Caco-2 (cell line): ENCODE measurements at regions not wholly inside any gene's neighbourhood (a gene's known extent, or its start where the extent isn't known, plus 50 kb on each side); places are given as distances from the start of the nearest gene placed in this dataset.

Source experiments
- BruUV-seq: library from RNA; stranded (reverse); fragments of 400-500 nt; replicated peaks from 2 replicates; lab custom pipeline; 2021; lab: Mats Ljungman, UMichigan
- CTCF ChIA-PET: fragments of 300-600 bp; sonication (Branson Sonifier 250); formaldehyde crosslinking; loops from one replicate; lab custom pipeline; 2022; ENCODE audit warnings: antibody characterized with exemption; lab: Charles Lee
- POLR2A ChIA-PET: fragments of 300-600 bp; sonication (Branson Sonifier 250); formaldehyde crosslinking; loops from one replicate; lab custom pipeline; 2022; ENCODE audit warnings: antibody characterized with exemption; lab: Charles Lee
- DNase-seq, 2 experiments: peaks; one replicate each; pipeline versions ENCODE4 v3.0.0 to v3.0.0-alpha.2; 2020 to 2022
- H3K27me3 ChIP-seq: replicated peaks from 2 replicates; pipeline ENCODE4 v1.6.0; 2011; ENCODE audit warnings: low read length; ENCODE audit not compliant: control insufficient read depth, insufficient read depth
- H3K36me3 ChIP-seq: 2 replicates; pipeline ENCODE4 v1.5.1; 2011; ENCODE audit warnings: low read length; ENCODE audit not compliant: control insufficient read depth, insufficient read depth
- H3K4me1 ChIP-seq: fragments of 250-450 bp; sonication (Bioruptor Pico); 2 replicates; pipeline ENCODE4 v1.5.1; 2020; ENCODE audit warnings: mild to moderate bottlenecking
- H3K4me3 ChIP-seq: 2 replicates; pipeline ENCODE4 v1.5.1; 2011; ENCODE audit warnings: low read depth, mild to moderate bottlenecking, control low read depth, low read length
- H3K9me3 ChIP-seq: fragments of 250-450 bp; sonication (Bioruptor Pico); 2 replicates; pipeline ENCODE4 v1.5.1; 2020; ENCODE audit warnings: mild to moderate bottlenecking, moderate library complexity
- H3K27ac Mint-ChIP-seq: one replicate; pipeline ENCODE4 v1.8.0; 2022; ENCODE audit warnings: mixed read lengths; ENCODE audit not compliant: unreplicated experiment
- H3K27me3 Mint-ChIP-seq: one replicate; pipeline ENCODE4 v1.8.0; 2022; ENCODE audit warnings: mixed read lengths; ENCODE audit not compliant: insufficient read depth, unreplicated experiment
- H3K36me3 Mint-ChIP-seq: one replicate; pipeline ENCODE4 v1.8.0; 2022; ENCODE audit warnings: mild to moderate bottlenecking, mixed read lengths; ENCODE audit not compliant: insufficient read depth, unreplicated experiment
- H3K4me1 Mint-ChIP-seq: one replicate; pipeline ENCODE4 v1.8.0; 2022; ENCODE audit warnings: low read depth, mixed read lengths; ENCODE audit not compliant: unreplicated experiment
- H3K4me3 Mint-ChIP-seq: one replicate; pipeline ENCODE4 v1.8.0; 2022; ENCODE audit warnings: mild to moderate bottlenecking, moderate library complexity, mixed read lengths; ENCODE audit not compliant: unreplicated experiment
- H3K9me3 Mint-ChIP-seq: one replicate; pipeline ENCODE4 v1.8.0; 2022; ENCODE audit warnings: mixed read lengths; ENCODE audit not compliant: unreplicated experiment
- CTCF ChIP-seq, 2 experiments: fragments of 200-600 bp in 1 of 2; IDR thresholded peaks; 1 replicate in 1 of 2; 2 replicates in 1 of 2; pipeline versions ENCODE4 v1.5.1 to v1.8.0; 2011 to 2022; ENCODE audit warnings: antibody characterized with exemption in 1 of 2, control low read depth in 1 of 2, inconsistent platforms in 1 of 2, low read depth in 1 of 2, low read length in 1 of 2, mild to moderate bottlenecking in 1 of 2, moderate library complexity in 1 of 2; ENCODE audit not compliant: insufficient read depth in 1 of 2, severe bottlenecking in 1 of 2, unreplicated experiment in 1 of 2
- intact Hi-C: fragments of 100-400 bp; cut with micrococcal nuclease; formaldehyde crosslinking; loops from one replicate; pipeline ENCODE4 v1.10.0; 2022; ENCODE audit not compliant: unreplicated experiment

- Histone ChIP-seq H3K4me1 (no peaks in the 10 kb centered on the region), H3K27me3 (no peaks in the 10 kb centered on the region), H3K9me3 (no peaks in the 10 kb centered on the region), H3K4me3 (no peak overlapping the region), H3K36me3 (no peaks in the 10 kb centered on the region)
- POLR2A ChIA-PET = no interaction called here
- Mint-ChIP-seq H3K4me1 (peaks cover 6% of the 10 kb centered on the region), H3K4me3 (no peak overlapping the region), H3K27me3 (no peaks in the 10 kb centered on the region), H3K36me3 (no peaks in the 10 kb centered on the region), H3K9me3 (no peaks in the 10 kb centered on the region), H3K27ac (no peak overlapping the region)
- no TSS peak for BruUV-seq
- CTCF ChIA-PET = no interaction called here
- DNase-seq = no peak
- intact Hi-C loops = no loop called here
- TF ChIP-seq CTCF (IDR thresholded peaks at IDR 0.05; ENCODE audit: insufficient read depth in 1 of 2, low read depth in 1 of 2, low read length in 1 of 2, severe bottlenecking in 1 of 2, unreplicated experiment in 1 of 2) = no peak
Measured at GRCh38 chr11:27194976-27195375, 154.4 kb downstream of the BBOX1 start.

- no peak for TF ChIP-seq CTCF (IDR thresholded peaks at IDR 0.05; ENCODE audit: insufficient read depth in 1 of 2, low read depth in 1 of 2, low read length in 1 of 2, severe bottlenecking in 1 of 2, unreplicated experiment in 1 of 2)
- H3K9me3 Mint-ChIP-seq = no peaks in the 10 kb centered on the region
- Histone ChIP-seq H3K36me3 (no peaks in the 10 kb centered on the region), H3K9me3 (no peaks in the 10 kb centered on the region), H3K4me1 (peaks cover 8% of the 10 kb centered on the region), H3K27me3 (no peaks in the 10 kb centered on the region), H3K4me3 (no peak overlapping the region)
- H3K27me3 Mint-ChIP-seq = no peaks in the 10 kb centered on the region
- H3K27ac Mint-ChIP-seq = no peak overlapping the region
- CTCF ChIA-PET = no interaction called here
- no peak for DNase-seq
- peaks cover 12% of the 10 kb centered on the region for H3K4me1 Mint-ChIP-seq
- POLR2A ChIA-PET = no interaction called here
- BruUV-seq = no TSS peak
- intact Hi-C loops = no loop called here
- no peaks in the 10 kb centered on the region for H3K36me3 Mint-ChIP-seq
- no peak overlapping the region for H3K4me3 Mint-ChIP-seq
Measured at GRCh38 chr11:27193434-27194225, 153.0 kb downstream of the BBOX1 start.

DNA sequence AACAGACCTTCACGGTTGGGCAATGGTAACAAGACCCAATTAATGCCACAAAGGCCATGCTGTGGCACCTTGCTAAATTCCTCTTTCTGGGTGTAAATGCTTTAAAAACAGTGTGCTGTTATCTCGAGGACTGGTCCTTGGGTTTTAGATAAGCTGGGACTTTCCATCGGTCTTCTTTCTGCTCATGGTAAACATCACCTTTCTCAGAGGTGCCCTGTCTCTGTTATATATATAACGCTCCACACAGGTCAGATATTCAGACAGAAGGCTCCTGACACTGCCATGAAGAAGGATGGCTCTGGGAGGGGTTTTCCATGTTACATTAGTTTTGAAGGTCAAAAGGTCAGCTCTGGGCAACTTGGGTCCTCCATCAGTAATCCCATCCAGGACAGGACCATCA lies 151.6 kb downstream of the BBOX1 start:
- no peaks in the 10 kb centered on the region for H3K36me3 ChIP-seq
- Mint-ChIP-seq H3K4me3 (no peak overlapping the region), H3K27ac (no peak overlapping the region), H3K36me3 (no peaks in the 10 kb centered on the region), H3K9me3 (no peaks in the 10 kb centered on the region), H3K27me3 (no peaks in the 10 kb centered on the region), H3K4me1 (peaks cover 25% of the 10 kb centered on the region)
- POLR2A ChIA-PET = no interaction called here
- DNase-seq = no peak
- BruUV-seq = no TSS peak
- H3K4me3 ChIP-seq = no peak overlapping the region
- CTCF ChIA-PET = no interaction called here
- TF ChIP-seq CTCF (IDR thresholded peaks at IDR 0.05; ENCODE audit: insufficient read depth in 1 of 2, low read depth in 1 of 2, low read length in 1 of 2, severe bottlenecking in 1 of 2, unreplicated experiment in 1 of 2) = no peak
- no peaks in the 10 kb centered on the region for H3K9me3 ChIP-seq
- intact Hi-C loops = no loop called here
- H3K4me1 ChIP-seq = peaks cover 22% of the 10 kb centered on the region
- H3K27me3 ChIP-seq = no peaks in the 10 kb centered on the region
